OCI-LY3 (cell line): ENCODE measurements at regions not wholly inside any gene's neighbourhood (a gene's known extent, or its start where the extent isn't known, plus 50 kb on each side); places are given as distances from the start of the nearest gene placed in this dataset.
"Not testable (repeated sequence)": the region's sequence is repeated elsewhere in the genome, so short reads cannot be mapped to it uniquely, and the experiment has no call there.

Experiments
- H2AFZ ChIP-seq: fragments of 200-600, 300-600 bp; shearing (Covaris generic); 2 replicates; pipeline ENCODE4 v1.6.0; 2014; ENCODE audit warnings: antibody characterized with exemption, low read depth, low read length
- H3K27ac ChIP-seq: fragments of 200-600, 300-600 bp; sonication (generic); 2 replicates; pipeline ENCODE4 v1.5.1; 2014; ENCODE audit warnings: mild to moderate bottlenecking, low read length, moderate library complexity, mixed read lengths
- H3K27me3 ChIP-seq: fragments of 200-600, 300-600 bp; sonication (generic); 2 replicates; pipeline ENCODE4 v1.6.1; 2014; ENCODE audit warnings: low read depth, low read length, mixed read lengths
- H3K36me3 ChIP-seq: fragments of 200-600, 300-600 bp; sonication (generic); replicated peaks from 2 replicates; pipeline ENCODE3; 2014; ENCODE audit warnings: low read depth, low read length, mixed read lengths
- H3K4me1 ChIP-seq: fragments of 300-600, 200-600 bp; sonication (generic); 2 replicates; pipeline ENCODE4 v1.6.1; 2014; ENCODE audit warnings: low read length, mixed read lengths
- H3K4me2 ChIP-seq: fragments of 200-600, 300-600 bp; sonication (generic); 2 replicates; pipeline ENCODE4 v1.6.1; 2014; ENCODE audit warnings: low read length, mixed read lengths
- H3K4me3 ChIP-seq: fragments of 300-600, 200-600 bp; sonication (generic); 2 replicates; pipeline ENCODE4 v1.5.1; 2014; ENCODE audit warnings: antibody characterized with exemption, mild to moderate bottlenecking, low read length, moderate library complexity
- H3K79me2 ChIP-seq: fragments of 300-600, 200-600 bp; shearing (Covaris generic); 2 replicates; pipeline ENCODE4 v1.6.1; 2014; ENCODE audit warnings: mild to moderate bottlenecking, low read length, mixed read lengths
- H3K9ac ChIP-seq: fragments of 300-600, 200-600 bp; shearing (Covaris generic); 2 replicates; pipeline ENCODE4 v1.6.0; 2014; ENCODE audit warnings: mild to moderate bottlenecking, low read length, moderate library complexity
- H3K9me3 ChIP-seq: fragments of 200-600, 300-600 bp; shearing (Covaris generic); 2 replicates; pipeline ENCODE4 v1.6.1; 2014; ENCODE audit warnings: low read length, mixed read lengths; ENCODE audit not compliant: insufficient read depth
- H4K20me1 ChIP-seq: fragments of 200-600, 300-600 bp; sonication (generic); 2 replicates; pipeline ENCODE4 v1.6.1; 2016; ENCODE audit warnings: low read length, mixed read lengths; ENCODE audit not compliant: insufficient read depth
- CTCF ChIP-seq: fragments of 200-600, 300-600 bp; sonication (generic); IDR thresholded peaks from 2 replicates; pipeline ENCODE4 v1.5.1; 2014; ENCODE audit warnings: antibody characterized with exemption, low read length, low read depth
- EZH2phosphoT487 ChIP-seq: fragments of 200-600 bp; shearing (Covaris generic); IDR thresholded peaks from 2 replicates; pipeline ENCODE4 v1.6.1; 2018; ENCODE audit warnings: antibody characterized with exemption, mixed run types, low read depth

DNA sequence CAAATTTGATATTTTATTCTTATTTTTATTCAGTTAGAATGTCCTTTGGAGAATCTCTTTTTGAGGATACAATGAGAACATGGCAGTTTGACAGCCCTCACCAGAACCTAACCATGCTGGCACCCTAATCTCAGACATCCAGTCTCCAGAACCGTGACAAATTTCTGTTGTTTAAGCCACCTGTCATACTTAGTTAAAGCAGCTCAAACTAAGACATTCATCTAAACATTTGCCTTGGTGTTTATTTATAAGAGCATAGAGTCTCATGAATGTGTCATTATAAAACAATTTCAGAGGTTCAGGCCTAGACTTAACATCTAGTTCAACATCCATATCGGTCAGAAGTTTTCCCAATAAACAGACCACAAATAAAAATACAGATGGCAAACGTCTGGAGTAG is 125.1 kb upstream of the FUNDC1 start:
- TF ChIP-seq EZH2phosphoT487, result no peak
- TF ChIP-seq CTCF, result no peak
- Histone ChIP-seq H3K27me3 (no peaks in the 10 kb centered on the region), H3K36me3 (no peaks in the 10 kb centered on the region), H3K27ac (no peak overlapping the region), H4K20me1 (no peaks in the 10 kb centered on the region), H3K79me2 (no peaks in the 10 kb centered on the region), H3K4me1 (no peaks in the 10 kb centered on the region), H2AFZ (no peak overlapping the region), H3K4me3 (no peak overlapping the region), H3K9ac (no peak overlapping the region), H3K9me3 (no peaks in the 10 kb centered on the region), H3K4me2 (no peak overlapping the region)

DNA sequence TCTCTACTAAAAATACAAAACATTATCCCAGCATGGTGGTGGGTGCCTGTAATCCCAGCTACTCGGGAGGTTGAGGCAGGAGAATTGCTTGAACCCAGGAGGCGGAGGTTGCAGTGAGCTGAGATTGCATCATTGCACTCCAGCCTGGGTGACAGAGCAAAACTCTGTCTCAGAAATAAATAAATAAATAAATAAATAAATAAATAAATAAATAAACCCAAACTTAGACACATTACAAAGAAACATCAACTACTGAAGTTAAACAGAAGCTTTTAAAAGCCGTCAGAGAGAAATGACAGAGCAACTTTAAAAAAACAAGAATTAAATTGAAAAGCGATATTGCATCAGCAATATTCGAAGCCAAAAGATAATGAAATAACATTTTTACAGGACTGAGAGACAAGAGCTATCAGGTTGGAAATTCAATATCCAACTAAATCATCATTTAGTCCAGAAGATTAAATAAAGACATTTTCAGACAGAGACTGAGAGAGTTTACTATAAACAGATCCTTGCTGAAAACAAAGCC is 115.1 kb upstream of the FUNDC1 start:
- not testable (repeated sequence) for H3K79me2 ChIP-seq, H2AFZ ChIP-seq, H3K36me3 ChIP-seq, H3K9ac ChIP-seq, H3K9me3 ChIP-seq, H4K20me1 ChIP-seq, H3K27ac ChIP-seq, H3K27me3 ChIP-seq, H3K4me2 ChIP-seq, H3K4me3 ChIP-seq, H3K4me1 ChIP-seq

DNA sequence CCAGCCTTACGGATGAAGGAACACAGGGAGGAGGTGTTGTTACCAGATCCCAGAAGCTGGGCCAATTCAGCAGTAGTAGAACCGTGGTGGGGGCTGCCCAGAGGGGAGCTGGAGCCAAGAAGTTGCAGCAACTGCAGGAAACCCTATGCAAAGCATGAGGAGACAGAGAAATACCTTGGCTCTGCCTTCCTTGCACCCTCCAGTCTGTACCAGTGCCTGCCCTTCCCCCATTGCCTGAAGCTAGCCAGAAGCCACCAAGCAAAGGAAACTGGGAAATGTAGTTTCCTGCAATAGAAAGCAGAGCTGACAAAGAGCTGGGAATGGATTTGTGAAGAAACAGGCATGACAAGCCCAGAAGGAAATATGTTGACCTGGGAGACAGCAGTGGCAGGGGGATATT is 108.7 kb upstream of the FUNDC1 start:
- no peak overlapping the region for H3K4me2 ChIP-seq
- H4K20me1 ChIP-seq, result no peaks in the 10 kb centered on the region
- H2AFZ ChIP-seq, result no peak overlapping the region
- no peak overlapping the region for H3K9ac ChIP-seq
- no peak for TF ChIP-seq EZH2phosphoT487
- no peak for TF ChIP-seq CTCF
- H3K4me3 ChIP-seq, result no peak overlapping the region
- no peak overlapping the region for H3K27ac ChIP-seq
- H3K36me3 ChIP-seq, result no peaks in the 10 kb centered on the region
- no peaks in the 10 kb centered on the region for H3K4me1 ChIP-seq
- H3K79me2 ChIP-seq, result no peaks in the 10 kb centered on the region
- H3K9me3 ChIP-seq, result no peaks in the 10 kb centered on the region
- H3K27me3 ChIP-seq, result no peaks in the 10 kb centered on the region

- Histone ChIP-seq H3K27ac (no peak overlapping the region), H3K4me1 (no peaks in the 10 kb centered on the region), H3K36me3 (no peaks in the 10 kb centered on the region), H2AFZ (no peak overlapping the region), H3K4me3 (no peak overlapping the region), H3K27me3 (no peaks in the 10 kb centered on the region), H4K20me1 (no peaks in the 10 kb centered on the region), H3K4me2 (no peak overlapping the region), H3K9me3 (no peaks in the 10 kb centered on the region), H3K79me2 (no peaks in the 10 kb centered on the region), H3K9ac (no peak overlapping the region)
- TF ChIP-seq CTCF, result no peak
- no peak for TF ChIP-seq EZH2phosphoT487
These were observed 101.1 kb upstream of the FUNDC1 start for GRCh38 chrX:44643723-44644122.

DNA sequence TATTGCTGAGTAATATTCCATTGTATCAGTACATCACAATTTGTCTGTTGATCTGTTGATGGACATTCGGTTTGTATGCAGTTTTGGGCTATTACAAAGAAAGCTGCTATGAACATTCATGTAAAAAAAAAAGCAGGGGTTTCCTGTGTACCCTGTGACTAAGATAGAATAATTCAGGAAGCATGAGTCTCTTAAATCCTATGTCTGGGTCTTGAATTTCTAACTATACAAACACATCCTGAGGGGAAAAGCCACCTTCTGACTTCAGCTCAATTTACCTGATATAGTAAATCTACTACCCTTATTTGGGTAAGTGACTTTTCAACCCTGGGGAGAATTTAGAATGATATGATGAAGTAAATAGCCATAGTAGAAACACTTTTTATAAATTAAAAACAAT is 94.6 kb upstream of the FUNDC1 start:
- Histone ChIP-seq H3K4me1 (no peaks in the 10 kb centered on the region), H3K36me3 (no peaks in the 10 kb centered on the region), H3K79me2 (no peaks in the 10 kb centered on the region), H3K4me2 (no peak overlapping the region), H4K20me1 (no peaks in the 10 kb centered on the region), H3K9me3 (no peaks in the 10 kb centered on the region), H3K4me3 (no peak overlapping the region), H3K27ac (no peak overlapping the region), H2AFZ (no peak overlapping the region), H3K27me3 (no peaks in the 10 kb centered on the region), H3K9ac (no peak overlapping the region)
- no peak for TF ChIP-seq CTCF
- TF ChIP-seq EZH2phosphoT487, result no peak
